NCI-H2171 (cell line): ENCODE measurements at regions not wholly inside any gene's neighbourhood (a gene's known extent, or its start where the extent isn't known, plus 50 kb on each side); places are given as distances from the start of the nearest gene placed in this dataset.
"Not testable (repeated sequence)": the region's sequence is repeated elsewhere in the genome, so short reads cannot be mapped to it uniquely, and the experiment has no call there.

ENCODE experiments used
- DNase-seq: peaks from one replicate; lab custom pipeline; 2025; lab: John Stamatoyannopoulos, UW

DNA sequence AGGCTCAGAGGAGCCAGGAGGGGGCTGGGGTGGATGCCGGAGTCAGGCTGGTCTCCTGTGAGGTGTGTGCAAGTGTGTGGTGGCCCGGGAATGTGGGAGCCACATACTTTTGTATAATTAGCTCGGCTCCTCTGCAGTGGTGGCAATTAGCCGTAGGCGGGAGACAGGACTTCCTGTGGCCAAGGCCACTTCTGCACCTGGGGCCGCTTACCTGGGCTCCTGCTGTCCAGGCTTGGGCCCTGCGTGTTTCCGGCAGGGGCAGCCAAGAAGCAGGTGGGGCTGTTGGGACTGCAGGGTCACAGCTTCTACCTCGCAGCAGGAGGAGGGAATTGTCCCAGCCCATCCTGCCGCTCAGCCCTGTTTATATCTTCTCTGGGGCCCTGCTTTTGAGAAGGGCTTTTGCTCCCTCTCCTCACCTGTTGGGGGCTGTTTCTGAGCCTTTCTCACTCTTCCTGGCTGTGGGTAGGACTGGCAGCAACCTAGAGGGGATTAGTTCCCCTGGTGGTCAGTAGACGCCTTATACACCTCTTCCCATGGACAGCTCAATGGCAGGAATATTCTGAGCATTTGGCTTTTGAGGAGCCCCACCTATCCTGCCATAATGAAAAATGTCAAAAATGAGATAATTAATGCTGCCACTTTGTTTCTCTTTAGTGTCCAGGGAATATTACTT is 145.4 kb upstream of the PITX1 start:
- no peak for DNase-seq

DNA sequence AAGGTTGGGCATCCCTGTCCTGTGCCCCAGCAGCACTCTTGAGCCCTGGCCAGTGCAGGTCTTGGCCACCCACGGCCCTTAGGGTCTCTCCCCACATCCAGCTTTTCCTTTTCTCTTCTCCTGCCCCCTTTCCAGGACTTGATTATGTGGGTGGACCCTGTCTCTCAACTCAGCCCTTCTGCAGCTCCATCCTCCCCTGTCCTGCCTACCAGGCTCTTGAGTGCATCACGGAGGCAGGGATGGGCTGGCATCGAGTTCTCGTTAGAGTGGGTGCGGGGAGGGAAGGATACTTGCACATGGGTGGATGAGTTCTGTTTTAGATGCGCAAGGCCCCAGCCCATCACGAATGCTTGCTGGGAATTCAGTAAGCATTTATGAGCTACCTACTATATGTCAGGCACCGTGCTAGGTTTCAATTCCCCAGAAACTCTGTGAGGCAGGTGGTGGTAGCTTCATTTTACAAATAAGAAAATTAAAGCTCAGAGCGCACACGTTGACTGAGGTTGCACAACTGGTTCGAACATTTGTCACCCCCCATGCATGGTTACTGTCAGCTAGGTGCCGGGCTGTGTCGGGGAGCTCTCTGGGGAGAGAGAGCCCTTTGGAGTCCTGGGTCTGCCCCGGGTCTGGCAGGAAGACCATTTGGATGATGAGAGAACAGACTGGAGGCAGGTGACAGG is 144.6 kb upstream of the PITX1 start:
- DNase-seq, result no peak

DNA sequence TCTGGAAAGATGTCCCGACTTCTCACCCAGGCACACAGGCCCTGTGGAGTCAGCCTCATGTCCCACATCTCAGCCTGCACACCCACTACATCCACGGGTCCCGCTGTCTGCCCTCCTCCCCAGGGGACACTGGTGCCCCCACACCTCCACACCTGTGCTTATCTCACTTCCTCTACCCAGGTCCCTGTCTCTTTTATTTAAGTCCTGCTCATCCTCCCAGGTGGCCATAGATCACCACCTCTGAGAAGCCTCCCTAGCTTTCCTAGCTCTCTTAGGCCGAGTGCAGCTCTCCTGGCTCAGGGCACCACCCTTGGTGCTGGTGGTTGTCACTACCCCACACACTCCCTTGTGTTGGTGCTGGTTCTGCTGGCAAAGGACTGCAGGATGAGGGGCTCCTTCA is 143.6 kb upstream of the PITX1 start:
- no peak for DNase-seq

DNA sequence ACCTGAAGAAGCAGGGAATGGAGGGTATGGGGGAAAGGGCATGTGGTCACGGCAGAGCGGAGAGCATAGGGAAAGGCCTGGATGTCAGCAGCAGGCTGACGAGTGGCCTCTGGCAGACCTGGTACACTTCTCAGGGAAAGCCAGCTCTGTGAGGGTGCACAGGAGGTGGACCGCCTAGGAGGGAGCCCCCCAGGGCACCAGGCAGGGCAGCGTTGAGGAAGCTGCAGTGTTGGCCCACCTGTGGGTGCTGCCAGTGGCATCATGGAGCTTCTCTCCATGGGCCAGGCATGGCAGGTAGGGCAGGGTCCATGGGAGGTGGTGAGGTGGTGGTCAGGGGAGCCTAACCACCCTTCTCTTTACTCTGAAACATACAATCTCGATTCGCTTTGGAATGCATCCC is 143.0 kb upstream of the PITX1 start:
- no peak for DNase-seq

DNA sequence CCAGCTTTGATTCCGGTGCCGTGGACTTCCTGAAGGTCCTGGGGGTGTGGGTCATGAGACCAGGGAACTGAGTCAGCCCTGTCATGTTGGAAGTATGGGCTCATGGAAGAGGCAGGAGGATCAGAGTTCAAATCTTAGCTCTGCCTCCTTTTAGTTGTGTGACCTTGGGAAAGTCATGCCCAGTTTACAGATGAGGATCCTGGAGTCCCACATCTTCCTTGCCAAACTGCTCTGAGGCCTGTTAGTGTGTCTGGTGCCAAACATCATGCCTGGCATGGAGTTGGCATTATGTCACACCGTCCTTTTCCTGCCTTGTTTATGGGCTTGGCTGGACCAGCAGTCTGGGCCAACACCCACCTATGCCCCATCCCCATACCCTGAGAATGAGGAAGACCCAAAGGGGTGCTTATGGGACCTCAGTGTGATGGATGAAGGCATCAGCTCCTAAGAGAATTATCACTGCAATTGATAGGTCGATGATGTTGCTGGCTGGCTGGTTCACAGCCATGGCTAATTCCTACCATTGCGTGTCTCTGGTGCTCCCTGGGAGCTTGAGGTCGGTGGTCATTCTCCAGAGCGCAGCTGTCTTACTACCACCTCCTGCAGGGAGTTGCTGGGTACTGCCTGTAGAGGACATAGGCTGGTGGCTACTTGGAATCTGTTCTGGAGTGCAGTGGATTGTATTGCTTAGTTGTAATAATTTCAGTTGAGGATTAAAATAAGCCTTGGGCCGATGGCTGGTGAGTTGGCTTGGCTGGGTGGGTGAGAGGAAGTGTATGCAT is 140.5 kb upstream of the PITX1 start:
- no peak for DNase-seq

DNA sequence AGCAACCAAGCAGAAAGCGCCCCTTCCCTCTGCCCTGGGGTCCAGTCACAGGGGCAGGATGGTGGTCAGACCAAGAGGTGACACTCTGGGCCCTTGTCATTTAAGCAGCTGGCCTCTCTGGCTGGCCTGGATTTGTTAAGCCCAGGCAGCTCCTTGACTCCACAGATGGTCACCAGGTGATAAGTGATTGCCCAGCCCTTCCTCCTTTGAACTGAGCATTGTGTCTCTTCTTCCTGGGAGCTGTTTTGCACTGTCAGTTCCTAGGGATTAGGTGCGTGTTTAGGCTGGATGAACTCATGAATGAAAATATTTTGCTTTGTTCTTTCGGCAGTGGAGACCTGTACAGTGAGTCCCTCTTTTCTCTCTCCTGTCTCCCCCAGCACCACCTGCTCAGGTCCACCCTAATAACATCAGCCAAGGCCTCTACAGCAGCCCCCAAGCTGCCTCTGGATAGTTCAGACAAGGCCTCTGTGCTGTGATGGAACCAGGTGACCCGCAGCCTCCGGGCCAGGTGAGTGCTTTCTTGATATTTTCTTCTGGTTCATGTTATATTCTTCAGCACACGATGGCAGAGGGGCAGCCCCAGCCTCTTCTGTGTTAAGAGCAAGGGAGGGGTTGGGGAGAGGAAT is 139.7 kb upstream of the PITX1 start:
- no peak for DNase-seq

DNA sequence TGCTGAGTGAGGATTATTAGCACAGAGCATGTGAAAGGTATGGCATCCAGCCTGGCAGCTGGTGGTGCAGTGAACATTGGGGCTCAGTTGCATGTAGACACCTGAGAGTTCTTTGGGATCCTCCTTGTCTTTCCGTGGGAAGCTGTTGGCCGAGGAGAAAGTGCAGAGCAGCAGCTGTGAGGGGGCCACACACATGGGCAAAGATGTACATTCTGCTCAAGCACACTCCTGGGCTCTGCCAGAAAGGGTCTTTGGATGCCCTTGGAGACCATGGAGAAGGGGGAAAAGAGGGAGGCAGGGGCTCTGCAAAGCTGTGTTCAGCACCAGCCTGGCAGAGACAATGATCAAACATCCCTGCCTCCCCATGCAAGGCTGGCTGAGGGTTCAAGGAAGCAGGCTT is 138.7 kb upstream of the PITX1 start:
- no peak for DNase-seq

DNA sequence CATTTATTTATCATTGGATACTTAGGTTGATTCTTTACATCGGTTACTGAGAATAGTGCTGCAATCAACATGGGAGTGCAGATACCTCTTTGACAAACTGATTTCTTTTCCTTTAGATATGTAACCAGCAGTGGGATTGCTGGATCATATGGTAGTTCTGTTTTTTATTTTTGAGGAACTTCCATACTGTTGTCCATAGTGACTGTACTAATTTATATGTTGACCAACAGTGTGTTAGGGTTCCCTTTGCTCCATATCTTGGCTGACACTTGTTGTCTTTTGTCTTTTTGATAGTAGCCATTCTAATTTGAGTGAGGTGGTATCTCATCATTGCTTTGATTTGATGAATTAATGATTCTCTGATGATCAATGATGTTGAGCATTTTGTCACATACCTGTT is 137.3 kb upstream of the PITX1 start:
- DNase-seq, result no peak

DNA sequence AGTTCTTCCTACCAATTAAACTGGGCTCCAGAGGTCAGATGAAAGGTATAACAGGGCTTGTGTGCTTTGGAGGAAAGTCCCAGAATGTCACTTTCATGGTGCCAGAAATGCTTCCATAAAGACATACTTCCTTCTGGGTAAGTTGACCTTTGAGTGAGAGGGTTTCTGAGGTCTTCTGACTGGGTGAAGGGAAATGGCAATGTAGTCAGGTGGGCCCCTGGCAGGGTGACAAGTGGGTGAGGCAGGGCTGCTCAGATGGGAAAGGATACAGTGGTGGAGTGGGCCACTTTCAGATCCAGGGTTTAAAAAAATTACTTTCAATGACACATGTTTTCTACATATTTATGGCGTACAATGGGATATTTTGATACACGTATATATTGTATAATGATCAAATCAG is 136.5 kb upstream of the PITX1 start:
- DNase-seq, result no peak

DNA sequence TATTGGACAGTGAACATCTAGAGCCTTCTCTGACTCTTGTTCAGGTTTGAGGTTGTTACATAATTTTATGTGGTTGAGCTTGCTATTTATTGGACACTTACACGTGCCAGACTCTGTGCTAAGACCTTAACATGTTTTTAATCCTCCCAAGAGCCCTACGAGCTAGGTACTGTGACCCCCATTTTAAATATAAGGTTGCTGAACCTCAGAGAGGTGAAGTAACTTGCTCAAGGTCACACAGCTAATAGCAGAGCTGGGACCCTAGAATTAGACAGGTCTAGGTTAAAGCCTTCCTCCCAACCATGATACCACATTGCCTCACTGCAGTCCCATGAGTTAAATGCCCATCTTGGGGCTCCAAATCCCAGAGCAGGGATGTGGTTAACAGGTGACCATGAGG is 135.7 kb upstream of the PITX1 start:
- no peak for DNase-seq

DNA sequence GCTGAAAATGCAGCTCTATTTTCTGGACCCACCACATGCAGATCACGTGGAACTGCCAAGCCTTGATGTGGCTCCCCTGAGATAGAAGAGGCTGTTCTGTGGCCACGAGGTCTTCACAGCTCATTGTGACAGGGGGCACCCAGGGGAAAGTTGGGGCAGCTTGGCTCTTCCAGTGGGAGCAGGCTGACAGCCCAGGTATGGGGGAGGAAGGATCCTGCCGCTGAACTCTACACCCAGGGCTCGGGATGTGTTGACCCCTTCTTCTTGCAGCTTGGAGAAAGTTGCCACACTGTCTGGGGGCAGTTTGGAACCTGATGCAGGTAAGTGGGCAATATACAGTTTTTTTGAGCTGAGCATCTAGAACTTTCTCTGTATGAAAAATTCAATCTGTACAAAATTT is 133.6 kb upstream of the PITX1 start:
- DNase-seq, result no peak

DNA sequence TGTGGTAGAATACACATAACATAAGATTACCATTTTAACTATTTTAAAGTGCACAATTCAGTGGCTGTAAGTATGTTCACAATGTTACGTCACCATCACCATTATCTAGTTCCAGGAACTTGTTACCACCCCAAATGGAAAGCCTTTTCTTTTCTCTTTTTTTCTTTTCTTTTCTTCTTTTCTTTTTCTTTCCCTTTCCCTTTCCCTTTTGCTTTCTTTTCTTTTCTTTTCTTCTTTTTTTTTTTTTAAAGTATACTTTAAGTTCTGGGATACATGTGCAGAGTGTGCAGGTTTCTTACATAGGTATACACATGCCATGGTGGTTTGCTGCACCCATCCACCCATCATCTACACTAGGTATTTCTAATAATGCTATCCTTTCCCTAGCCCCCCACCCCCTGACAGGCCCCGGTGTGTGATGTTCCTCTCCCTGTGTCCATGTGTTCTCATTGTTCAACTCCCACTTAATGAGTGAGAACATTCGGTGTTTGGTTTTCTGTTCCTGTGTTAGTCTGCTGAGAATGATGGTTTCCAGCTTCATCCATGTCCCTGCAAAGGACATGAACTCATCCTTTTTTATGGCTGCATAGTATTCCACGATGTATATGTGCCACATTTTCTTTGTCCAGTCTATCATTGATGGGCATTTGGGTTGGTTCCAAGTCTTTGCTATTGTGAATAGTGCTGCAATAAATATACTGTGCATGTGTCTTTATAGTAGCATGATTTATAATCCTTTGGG is 131.0 kb upstream of the PITX1 start:
- DNase-seq, result not testable (repeated sequence)

DNA sequence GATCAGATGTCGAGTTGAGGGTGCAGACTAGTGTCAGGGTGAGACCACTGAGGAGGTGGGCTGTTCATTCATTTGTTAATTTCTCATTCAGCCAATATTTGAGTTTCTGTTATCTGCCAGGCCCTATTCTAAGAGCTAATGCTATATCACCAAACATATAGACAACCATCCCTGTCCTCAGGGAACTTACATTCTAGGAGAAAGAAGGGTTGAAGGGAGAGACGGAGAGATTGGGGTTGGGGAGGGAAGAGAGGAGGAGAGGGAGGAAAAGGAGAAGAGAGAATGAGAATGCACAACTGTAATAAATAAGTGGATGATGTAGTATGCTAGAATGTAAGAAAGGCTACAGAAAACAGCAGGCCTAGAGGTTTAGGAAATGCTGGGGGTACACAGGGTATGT is 129.9 kb upstream of the PITX1 start:
- DNase-seq, result no peak

DNA sequence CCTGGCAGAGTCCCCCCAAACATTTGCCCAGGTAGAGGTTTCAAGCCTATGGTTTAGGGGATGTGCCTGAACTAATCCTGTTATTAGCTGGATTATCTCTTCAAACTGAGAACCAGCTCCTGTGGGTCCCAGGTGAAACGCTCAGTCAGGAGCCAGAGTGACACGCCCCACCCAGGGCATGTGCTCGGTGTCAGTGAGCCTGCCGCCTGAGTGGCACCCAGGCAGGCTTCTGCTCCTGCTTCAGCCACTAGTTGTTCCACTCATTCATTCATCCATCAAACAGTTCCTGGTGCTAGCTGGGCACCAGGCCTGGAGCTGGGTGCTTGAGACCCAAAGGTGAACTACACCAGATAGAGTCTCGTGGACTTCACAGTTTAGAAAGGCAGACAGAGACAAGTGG is 129.4 kb upstream of the PITX1 start:
- DNase-seq, result no peak

DNA sequence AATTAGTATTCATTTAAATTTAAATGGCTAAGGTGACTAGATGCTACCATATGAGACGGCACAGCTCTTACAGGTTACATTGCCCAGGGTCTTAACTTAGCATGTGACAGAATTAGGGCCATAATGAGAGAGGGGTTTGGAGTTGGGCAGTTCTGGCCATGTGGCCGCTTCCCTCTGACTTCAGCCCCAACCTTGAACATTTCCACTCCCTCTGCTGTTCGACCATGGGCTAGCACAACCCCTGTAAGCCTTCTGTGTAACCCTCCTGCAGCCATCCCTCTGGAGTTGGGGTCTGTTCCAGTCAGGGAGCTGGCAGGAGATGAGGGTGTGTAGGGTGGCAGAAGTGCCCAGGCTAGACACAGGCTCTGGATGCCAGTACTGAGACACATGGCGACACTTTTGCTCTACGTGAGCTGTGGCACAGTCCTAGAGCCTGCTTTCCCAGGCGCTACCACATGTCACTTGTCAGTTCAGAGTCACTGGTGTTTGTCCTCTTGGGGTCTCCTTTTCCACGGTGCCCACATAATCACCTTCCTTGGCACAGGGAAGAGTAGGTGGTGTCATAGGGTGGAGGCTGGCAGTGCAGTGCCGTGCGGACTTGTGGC is 128.7 kb upstream of the PITX1 start:
- no peak for DNase-seq

DNA sequence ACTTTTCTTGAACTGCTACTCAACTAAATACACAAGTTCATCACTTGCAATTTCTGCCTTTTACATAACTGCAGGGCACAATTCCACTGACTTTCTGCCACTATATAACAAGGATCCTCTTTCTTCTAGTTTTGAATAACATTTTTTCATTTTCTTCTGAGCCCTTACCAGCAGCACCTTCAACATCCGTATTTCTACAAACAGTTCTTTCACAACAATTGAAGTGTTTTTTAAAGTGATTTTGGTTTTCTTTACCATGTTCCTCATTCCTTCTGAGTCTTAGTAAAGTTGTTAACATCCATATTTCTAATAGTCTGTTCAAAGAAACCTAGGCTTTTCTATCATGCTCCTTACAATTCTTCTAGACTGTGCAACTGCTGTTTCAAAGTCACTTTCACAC is 127.2 kb upstream of the PITX1 start:
- DNase-seq, result no peak

DNA sequence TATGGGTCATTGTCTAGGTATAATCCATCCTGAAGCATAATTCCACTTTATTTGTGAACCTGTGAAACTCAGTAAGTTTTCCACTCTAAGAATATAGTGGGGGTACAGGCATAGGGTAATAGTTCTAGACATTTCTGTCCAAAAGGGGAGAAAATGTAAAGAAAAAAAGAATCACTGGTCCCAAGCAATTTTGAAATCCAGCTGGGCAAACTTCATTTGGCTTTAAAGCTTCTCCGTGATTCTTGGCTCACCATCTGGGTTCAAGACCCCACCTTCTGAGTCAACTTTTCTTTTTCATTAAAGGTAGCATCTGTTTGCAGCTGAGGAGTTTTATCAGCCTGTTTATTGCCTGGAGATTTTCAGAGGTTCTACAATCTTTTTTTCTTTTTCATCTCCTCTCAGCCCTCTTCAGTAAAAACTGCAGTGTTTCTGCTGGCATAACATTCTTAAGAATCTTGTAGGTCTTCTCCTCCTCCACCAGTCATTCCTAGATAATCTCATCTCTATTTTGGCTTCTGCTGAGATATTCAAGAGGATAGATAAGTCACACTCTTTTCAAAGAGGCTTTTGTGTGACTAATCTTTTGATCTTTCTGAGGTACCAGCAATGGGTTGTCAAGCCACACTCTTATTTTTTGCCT is 126.1 kb upstream of the PITX1 start:
- no peak for DNase-seq

DNA sequence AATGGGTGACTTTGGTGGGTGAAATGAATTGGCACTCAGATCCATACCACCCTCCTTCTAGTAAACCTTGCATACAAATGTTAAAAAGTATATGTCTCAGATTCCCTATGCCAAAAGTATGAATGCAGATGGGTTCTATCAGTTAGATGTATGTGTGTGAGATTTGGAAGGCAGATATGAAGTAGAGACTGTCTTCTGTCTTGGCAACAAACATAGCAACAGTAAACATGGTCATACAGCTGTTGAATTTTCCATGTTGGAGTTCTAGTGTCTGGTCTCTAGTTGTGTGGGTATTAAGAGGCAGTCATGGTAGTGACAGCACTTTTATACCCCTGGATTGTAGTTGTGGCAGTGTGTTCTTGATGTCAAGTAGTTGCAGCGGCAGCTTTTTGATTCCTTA is 125.6 kb upstream of the PITX1 start:
- DNase-seq, result no peak

DNA sequence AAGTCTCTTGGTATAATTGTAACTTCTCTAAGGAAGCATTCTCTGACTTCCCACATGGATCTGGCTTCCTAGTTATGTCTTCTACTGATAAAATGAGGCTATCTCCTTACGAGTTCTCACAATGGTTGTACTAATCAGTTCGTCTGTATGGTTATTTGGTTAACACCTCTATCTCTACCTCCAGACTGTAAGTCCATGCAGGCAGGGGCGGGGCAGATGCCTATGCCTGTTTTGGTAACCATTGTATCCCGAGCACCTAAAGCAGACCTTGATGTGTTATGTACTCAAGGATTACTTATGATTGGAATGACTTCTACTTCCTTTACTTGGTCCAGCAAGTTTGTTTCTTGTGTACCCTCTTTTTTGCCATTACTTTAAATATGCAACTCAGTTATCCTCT is 125.0 kb upstream of the PITX1 start:
- DNase-seq, result no peak

DNA sequence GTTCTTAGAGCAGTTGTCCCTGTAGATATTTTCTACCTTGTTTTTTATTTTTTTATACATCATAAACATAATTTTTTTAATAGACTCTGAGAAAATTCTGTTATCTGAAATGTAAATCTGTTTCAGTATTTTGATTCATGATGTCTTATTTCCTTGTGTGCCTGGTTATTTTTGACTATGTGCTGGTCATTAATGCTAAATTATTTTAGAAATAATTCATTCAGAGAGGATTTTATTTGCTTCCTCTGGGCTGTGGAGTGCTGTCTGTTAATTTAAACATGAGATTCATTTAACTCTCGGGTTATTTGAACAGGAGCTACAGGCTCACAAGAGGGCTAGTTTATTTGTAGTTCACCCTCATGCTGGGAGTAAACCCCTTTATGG is 124.3 kb upstream of the PITX1 start:
- no peak for DNase-seq
